NCI-H2227 (cell line): ENCODE measurements at regions not wholly inside any gene's neighbourhood (a gene's known extent, or its start where the extent isn't known, plus 50 kb on each side); places are given as distances from the start of the nearest gene placed in this dataset.

Source experiments
- DNase-seq: peaks from one replicate; lab custom pipeline; 2025; ENCODE audit not compliant: unreplicated experiment; lab: John Stamatoyannopoulos, UW

DNA sequence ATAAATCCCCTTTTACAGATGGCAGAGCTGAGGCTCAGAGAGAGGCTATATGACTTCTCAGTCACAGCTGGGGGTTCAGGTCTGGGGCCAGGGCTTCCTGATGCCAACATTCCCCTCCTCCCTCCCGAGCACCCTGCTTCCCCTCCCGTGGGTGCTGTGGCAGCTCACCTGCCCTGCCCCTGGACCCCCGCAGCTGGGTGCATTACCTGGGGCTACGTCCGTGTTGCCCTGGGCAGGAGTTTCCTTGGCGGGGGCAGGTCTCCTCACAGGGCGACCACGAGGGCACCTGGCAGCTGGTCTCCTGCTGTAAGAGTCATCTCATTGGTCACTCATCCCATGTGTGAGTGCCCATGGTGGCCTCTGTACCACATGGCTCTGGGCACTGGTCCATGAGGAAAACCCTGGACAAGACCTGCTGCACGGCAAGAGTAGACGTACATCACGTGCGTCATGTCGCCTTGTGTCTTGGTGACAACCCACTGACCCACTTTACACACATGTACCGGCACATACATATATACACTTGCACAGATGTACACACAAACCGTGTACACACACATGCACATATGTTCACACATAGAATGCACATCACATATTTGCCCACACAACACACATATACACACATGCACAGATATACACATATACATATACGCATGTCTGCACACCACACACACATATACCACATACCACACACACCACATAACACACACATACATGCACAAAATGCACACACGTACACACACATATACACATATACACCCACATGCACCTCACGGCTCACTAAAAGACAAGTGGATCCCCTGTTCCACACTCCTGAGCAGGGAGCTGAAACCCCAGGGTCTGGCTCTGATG, 134.0 kb downstream of the FOXL1 start:
- DNase-seq, result no peak

DNA sequence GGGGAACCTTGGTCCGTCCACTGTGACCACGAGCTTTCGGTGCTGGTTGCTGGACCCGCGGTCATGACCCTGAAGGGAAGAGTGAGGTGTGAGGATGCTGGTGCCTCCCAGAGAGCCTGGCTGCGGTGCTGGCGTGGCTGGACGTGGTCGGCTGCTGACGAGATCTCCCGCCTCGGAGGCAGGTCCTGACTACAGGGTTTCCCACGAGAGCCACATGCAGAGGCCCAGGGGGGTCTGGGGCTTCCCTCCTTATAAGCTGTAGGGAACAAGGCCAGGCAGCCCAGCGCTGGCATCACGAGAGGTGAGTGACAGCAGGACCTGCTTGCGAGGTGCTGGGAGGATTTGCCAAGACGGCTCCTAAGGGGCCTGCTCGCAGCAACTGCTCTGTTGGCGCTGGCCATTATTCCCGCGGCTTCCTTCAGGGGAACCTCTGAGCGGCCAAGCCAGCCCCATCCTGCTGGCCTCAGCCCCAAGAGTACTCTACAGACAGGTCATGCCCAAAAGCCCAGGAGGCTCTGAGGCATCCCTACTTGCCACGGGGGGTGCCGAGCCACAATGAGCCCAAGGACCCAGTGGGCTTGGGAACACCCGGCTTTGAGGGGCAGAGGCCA, 134.8 kb downstream of the FOXL1 start:
- DNase-seq, result no peak

GRCh38 chr16:86714166-86714565, 135.8 kb downstream of the FOXL1 start:
- DNase-seq, result no peak

- no peak for DNase-seq
Measured at GRCh38 chr16:86716649-86717048, 138.3 kb downstream of the FOXL1 start.

DNA sequence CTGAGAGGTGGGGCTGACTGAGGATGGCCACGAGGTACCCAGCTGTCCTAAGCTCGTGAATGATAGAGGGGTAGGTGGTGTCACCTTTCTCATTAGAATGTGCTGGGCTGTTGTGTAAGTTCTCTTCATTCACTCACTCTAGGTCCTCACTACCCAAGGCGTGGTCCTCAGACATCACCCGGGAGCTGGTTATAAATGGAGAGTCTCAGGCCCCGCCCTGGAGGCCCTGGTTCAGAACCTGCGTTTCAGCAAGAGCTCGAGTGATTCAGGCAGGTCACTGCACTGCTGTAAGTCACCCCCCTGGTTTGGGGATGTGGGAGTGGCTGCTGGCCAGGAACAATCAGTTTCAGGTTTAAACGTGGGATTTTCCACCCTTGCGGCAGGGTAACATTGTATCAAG, 139.8 kb downstream of the FOXL1 start:
- DNase-seq, result no peak

GRCh38 chr16:86722970-86723369, 144.6 kb downstream of the FOXL1 start:
- DNase-seq, result no peak

DNA sequence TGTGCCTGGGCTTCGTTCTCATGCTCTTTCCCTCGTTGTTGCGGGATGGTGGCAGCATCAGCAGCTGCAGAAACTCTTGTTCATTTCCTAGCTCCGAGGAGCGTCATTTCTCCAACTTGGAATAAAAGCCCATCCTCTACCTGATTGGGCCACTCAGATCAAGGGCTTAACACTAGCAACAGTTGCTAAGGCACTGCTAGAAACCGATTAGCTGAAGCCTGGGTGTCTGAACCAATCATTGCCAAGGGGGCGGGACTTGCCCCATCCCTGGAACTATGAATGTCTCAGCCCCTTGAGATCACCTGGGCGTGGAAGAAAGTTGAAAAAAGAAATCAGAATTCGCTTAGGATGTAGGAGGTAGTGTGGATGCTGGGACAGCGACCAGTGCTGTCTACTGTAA, 145.3 kb downstream of the FOXL1 start:
- no peak for DNase-seq

DNA sequence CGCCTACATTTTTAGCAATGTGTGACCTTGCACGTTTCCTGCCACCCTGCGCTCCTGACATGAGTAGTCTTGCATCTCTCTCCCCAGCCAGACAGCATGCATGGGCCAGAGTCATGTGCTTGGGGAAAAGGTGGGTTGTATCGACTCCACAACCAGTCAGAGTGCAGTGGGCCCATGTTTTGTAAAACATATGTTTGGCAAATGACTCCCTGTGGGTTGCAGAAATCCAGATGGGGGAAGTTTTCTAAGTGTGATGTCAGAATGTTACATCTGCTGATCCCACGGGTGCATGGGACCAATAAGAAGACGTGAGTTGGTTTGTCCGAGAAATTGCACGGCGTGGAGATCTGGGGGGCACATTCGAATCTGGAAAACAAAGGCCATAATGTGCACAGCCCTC, 147.1 kb downstream of the FOXL1 start:
- DNase-seq, result no peak

GRCh38 chr16:86726340-86726739, 148.0 kb downstream of the FOXL1 start:
- DNase-seq, result no peak

- no peak for DNase-seq
Measured at GRCh38 chr16:86727131-86727530, 148.8 kb downstream of the FOXL1 start.

DNA sequence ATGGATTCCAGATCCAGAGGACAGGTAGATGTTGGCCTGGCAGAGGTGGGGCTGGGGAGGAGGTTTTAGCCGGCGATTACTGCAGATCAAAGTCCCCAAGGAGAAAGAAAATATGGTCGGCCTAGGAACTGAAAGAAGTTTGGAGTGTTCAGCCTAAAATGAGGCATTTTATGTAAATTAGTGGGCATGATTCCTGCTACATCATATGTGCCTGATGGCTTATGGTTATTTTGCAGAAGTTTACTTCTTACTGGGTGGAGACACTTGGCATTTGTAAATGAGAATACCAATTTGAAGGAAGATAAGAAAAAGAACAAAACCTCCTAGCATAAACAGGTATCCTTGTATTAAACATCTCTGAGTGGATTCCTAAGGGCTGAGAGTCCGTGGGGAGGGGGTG, 149.3 kb downstream of the FOXL1 start:
- no peak for DNase-seq

DNA sequence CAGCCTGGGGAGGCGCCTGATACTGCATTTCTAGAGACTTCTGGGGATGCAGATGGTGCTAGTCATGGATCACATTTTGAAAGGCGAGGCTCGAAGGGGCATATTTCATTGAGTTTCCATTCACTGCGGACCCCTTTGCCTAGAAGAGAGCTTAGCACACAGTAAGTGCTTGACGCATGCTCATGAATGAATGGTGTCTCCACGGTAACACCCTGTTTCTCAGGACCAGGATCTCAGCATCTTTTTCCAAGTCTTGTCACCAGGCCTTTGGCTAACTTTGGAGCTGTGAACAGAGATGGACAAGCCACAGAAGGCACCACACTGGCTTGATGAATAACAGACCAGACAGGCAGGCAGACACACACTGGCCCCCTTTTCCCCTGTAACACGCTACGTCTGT, 151.3 kb downstream of the FOXL1 start:
- no peak for DNase-seq

DNA sequence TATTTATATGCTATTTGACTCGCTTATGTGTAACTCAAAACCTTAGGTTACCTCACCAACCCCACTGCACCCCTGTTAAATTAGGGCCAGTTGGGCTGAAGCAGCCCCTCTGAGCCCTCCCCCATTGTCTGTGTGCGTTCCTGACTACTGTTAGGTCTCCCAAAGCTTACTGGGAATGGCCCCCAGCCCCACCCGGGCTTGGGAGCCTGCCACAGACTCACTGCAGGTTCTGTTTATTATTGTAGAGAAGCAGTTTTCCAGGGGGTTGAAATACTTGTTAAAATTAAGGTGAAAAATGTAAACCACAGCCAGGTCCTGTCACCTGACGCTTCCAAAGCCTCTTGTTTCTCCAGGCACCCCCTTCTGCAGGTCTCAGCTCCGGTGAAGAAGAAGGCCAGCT, 151.7 kb downstream of the FOXL1 start:
- DNase-seq, result no peak

GRCh38 chr16:86730597-86730996, 152.2 kb downstream of the FOXL1 start:
- no peak for DNase-seq

- DNase-seq, result no peak
Measured at GRCh38 chr16:86732621-86733295, 154.4 kb downstream of the FOXL1 start.

- DNase-seq, result no peak
Measured at GRCh38 chr16:86733546-86734254, 155.4 kb downstream of the FOXL1 start.

- no peak for DNase-seq
Measured at GRCh38 chr16:86734543-86735460, 156.5 kb downstream of the FOXL1 start.

- DNase-seq, result no peak
Measured at GRCh38 chr16:86735727-86736126, 157.4 kb downstream of the FOXL1 start.

GRCh38 chr16:86736502-86736901, 158.2 kb downstream of the FOXL1 start:
- DNase-seq, result no peak

DNA sequence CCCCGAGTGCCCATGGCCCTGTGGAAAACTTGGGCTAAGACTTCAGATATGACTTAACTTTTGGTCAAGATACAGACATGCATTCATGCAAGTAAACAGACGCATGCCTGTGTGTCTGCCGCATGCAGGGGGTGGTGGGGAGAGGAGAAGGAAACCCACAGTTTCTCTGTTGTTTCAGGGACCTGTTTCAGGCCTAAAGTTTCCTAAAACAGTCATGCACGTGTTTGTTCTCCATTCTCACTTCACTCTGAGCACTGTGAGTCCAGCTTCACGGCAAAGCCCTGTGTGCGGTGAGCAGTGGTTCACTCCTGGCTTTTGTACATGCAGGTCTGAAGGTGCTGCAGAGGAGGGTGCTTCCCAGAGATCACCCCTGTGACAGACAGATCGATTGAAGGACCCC, 158.7 kb downstream of the FOXL1 start:
- DNase-seq, result no peak
